HEK293 (cell line): ENCODE measurements at regions not wholly inside any gene's neighbourhood (a gene's known extent, or its start where the extent isn't known, plus 50 kb on each side); places are given as distances from the start of the nearest gene placed in this dataset.
"Not testable (repeated sequence)": the region's sequence is repeated elsewhere in the genome, so short reads cannot be mapped to it uniquely, and the experiment has no call there.

Experiments used
- CTCF ChIA-PET: fragments of 350-600 bp; formaldehyde crosslinking; extraction: SDS; loops from one replicate; lab custom pipeline; 2021; ENCODE audit warnings: antibody characterized with exemption; lab: Yijun Ruan, JAX
- POLR2A ChIA-PET: fragments of 300-600 bp; formaldehyde crosslinking; extraction: SDS; loops from one replicate; lab custom pipeline; 2020; ENCODE audit warnings: antibody characterized with exemption, inconsistent platforms; lab: Yijun Ruan, JAX
- H3K27ac ChIP-seq: fragments of 200-500 bp; sonication (Bioruptor generic); 2 replicates; pipeline ENCODE4 v1.5.1; 2014; ENCODE audit warnings: low read depth, low read length, control low read depth, inconsistent platforms; ENCODE audit errors: extremely low read depth
- H3K36me3 ChIP-seq, 2 experiments: fragments of 200-500 bp in 1 of 2; sonication (Bioruptor generic) in 1 of 2; 1 replicate in 1 of 2; 2 replicates in 1 of 2; pipeline ENCODE4 v1.5.1; 2014 to 2017; ENCODE audit warnings: inconsistent platforms in 2 of 2, low read length in 2 of 2; ENCODE audit not compliant: control insufficient read depth in 2 of 2, insufficient read depth in 1 of 2
- H3K4me1 ChIP-seq: fragments of 200-500 bp; sonication (Bioruptor generic); 2 replicates; pipeline ENCODE4 v1.5.1; 2014; ENCODE audit warnings: mild to moderate bottlenecking, low read length, inconsistent platforms; ENCODE audit not compliant: control insufficient read depth, insufficient read depth
- H3K4me3 ChIP-seq: 2 replicates; pipeline ENCODE4 v1.5.1; 2011; ENCODE audit warnings: low read depth, mild to moderate bottlenecking, control low read depth, low read length, moderate library complexity
- H3K9me3 ChIP-seq: fragments of 200-500 bp; sonication (Bioruptor generic); 2 replicates; pipeline ENCODE4 v1.5.1; 2014; ENCODE audit warnings: low read depth, low read length, inconsistent platforms; ENCODE audit not compliant: control insufficient read depth, insufficient read depth
- EGR2 ChIP-seq: fragments of 450-650 bp; formaldehyde crosslinking; IDR thresholded peaks from 2 replicates; pipeline ENCODE4 v1.5.1; 2016; ENCODE audit warnings: low read depth, missing biosample characterization, missing genetic modification characterization
- FEZF1 ChIP-seq: fragments of 450-650 bp; formaldehyde crosslinking; IDR thresholded peaks from 2 replicates; pipeline ENCODE4 v1.5.1; 2016; ENCODE audit warnings: missing biosample characterization, missing genetic modification characterization
- GLIS2 ChIP-seq: fragments of 450-650 bp; formaldehyde crosslinking; IDR thresholded peaks from 2 replicates; pipeline ENCODE4 v1.5.1; 2016; ENCODE audit warnings: missing biosample characterization, missing genetic modification characterization
- MZF1 ChIP-seq: fragments of 450-650 bp; formaldehyde crosslinking; IDR thresholded peaks from 2 replicates; pipeline ENCODE4 v1.5.1; 2017; ENCODE audit warnings: missing biosample characterization, missing genetic modification characterization, borderline replicate concordance
- PRDM1 ChIP-seq: fragments of 450-650 bp; formaldehyde crosslinking; IDR thresholded peaks from 2 replicates; pipeline ENCODE4; 2016; ENCODE audit warnings: missing biosample characterization, missing genetic modification characterization
- PRDM6 ChIP-seq: fragments of 450-650 bp; formaldehyde crosslinking; IDR thresholded peaks from 2 replicates; pipeline ENCODE4 v1.5.1; 2017; ENCODE audit warnings: missing biosample characterization, missing genetic modification characterization
- RBAK ChIP-seq: fragments of 450-650 bp; formaldehyde crosslinking; IDR thresholded peaks from 2 replicates; pipeline ENCODE4 v1.5.1; 2016; ENCODE audit warnings: missing biosample characterization, missing genetic modification characterization
- SETDB1 ChIP-seq: IDR thresholded peaks from one replicate; pipeline ENCODE4 v1.6.1; 2017; ENCODE audit warnings: mild to moderate bottlenecking, low read length, moderate library complexity, mixed read lengths; ENCODE audit not compliant: insufficient read length
- TRIM28 ChIP-seq: IDR thresholded peaks from 2 replicates; pipeline ENCODE4 v1.6.1; 2011; ENCODE audit warnings: low read length, control low read depth, borderline replicate concordance
- YY2 ChIP-seq: fragments of 450-650 bp; formaldehyde crosslinking; IDR thresholded peaks from 2 replicates; pipeline ENCODE4 v1.5.1; 2016; ENCODE audit warnings: missing biosample characterization, missing genetic modification characterization
- ZFHX2 ChIP-seq: fragments of 450-650 bp; formaldehyde crosslinking; conservative IDR thresholded peaks from 2 replicates; pipeline ENCODE4 v1.5.1; 2016; ENCODE audit warnings: missing biosample characterization, missing genetic modification characterization
- ZNF175 ChIP-seq: fragments of 450-650 bp; formaldehyde crosslinking; IDR thresholded peaks from 2 replicates; pipeline ENCODE4 v1.5.1; 2016; ENCODE audit warnings: missing biosample characterization, missing genetic modification characterization
- ZNF585B ChIP-seq: fragments of 450-650 bp; formaldehyde crosslinking; IDR thresholded peaks from 2 replicates; pipeline ENCODE4 v1.5.1; 2016; ENCODE audit warnings: missing biosample characterization, missing genetic modification characterization
- ZNF623 ChIP-seq: fragments of 450-650 bp; formaldehyde crosslinking; IDR thresholded peaks from 2 replicates; pipeline ENCODE4 v1.5.1; 2016; ENCODE audit warnings: missing biosample characterization, missing genetic modification characterization
- ZNF692 ChIP-seq: fragments of 450-650 bp; formaldehyde crosslinking; IDR thresholded peaks from 2 replicates; pipeline ENCODE4 v1.5.1; 2016; ENCODE audit warnings: missing biosample characterization, missing genetic modification characterization
- ZNF776 ChIP-seq: fragments of 450-650 bp; formaldehyde crosslinking; IDR thresholded peaks from 2 replicates; pipeline ENCODE4 v1.5.0; 2017; ENCODE audit warnings: missing biosample characterization, missing genetic modification characterization, borderline replicate concordance

DNA sequence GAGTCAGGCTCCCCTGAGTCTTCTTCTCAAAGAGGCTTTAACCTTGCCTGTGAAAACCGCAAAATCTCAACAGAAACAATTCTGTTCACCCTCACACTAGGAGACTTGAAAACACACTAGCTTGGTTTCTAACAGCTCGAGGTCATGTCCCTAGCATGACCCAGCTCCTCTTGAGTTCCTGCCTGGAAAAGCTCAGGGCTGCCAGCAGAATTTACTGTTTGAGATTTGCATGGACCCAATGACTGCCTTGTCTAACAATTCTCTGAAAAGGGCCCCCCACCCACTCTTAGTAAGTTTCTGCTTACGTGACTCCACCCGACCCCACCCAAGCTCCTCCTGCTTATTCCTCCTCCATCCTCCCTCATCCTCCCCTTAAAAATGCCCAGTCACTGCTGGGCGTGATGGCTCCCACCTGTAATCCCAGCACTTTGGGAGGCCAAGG lies 85.1 kb upstream of the KMT2C start (continued):
- TF ChIP-seq EGR2 (tag by site-specific recombination) (peak; percentile 86), ZFHX2 (tag by site-specific recombination) (peak; percentile 62), FEZF1 (tag by site-specific recombination) (no peak)

- TF ChIP-seq SETDB1 (peak; percentile 73), TRIM28 (peak; percentile 82; the same call in 1 of the 2 replicates), ZNF585B (tag by site-specific recombination) (no peak)
- CTCF ChIA-PET = no interaction called here
- POLR2A ChIA-PET = no interaction called here
- Histone ChIP-seq H3K4me3 (no peak overlapping the region), H3K9me3 (no peaks in the 10 kb centered on the region), H3K4me1 (no peaks in the 10 kb centered on the region), H3K27ac (no peak overlapping the region), H3K36me3 (no peaks in the 10 kb centered on the region)
Observed at GRCh38 chr7:152519290-152519689, 83.5 kb upstream of the KMT2C start.

DNA sequence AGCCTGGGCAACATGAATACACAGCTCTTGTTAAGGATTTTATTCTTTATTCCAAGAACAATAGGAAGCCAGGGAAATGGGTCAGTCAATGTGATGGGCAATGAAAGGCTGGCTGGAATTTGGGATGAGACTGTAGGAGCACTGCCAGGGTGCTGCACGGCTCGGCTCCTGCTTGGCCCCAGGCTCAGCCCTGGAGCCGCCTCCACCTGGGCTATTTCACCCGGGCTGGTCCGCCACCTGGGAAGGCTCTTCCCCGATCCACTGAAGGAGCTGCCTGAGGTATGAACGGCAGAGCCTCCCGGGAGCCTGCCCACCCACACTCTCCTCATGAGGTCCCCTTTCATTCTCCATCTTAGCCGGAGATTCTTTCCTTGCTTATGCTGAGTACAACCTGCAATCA lies 80.4 kb upstream of the KMT2C start:
- H3K9me3 ChIP-seq = no peaks in the 10 kb centered on the region
- ChIA-PET POLR2A (no interaction called here), CTCF (interaction anchor here (0.6 to 0.7 kb wide), 2 partner anchors 84 to 344 kb away, joined by 3 read pairs; no protein-coding TSS in a partner anchor)
- H3K4me3 ChIP-seq = no peak overlapping the region
- H3K27ac ChIP-seq = no peak overlapping the region
- TF ChIP-seq YY2 (no peak), ZNF692 (tag by site-specific recombination) (no peak), PRDM6 (tag by site-specific recombination) (no peak), ZNF776 (tag by site-specific recombination) (no peak), MZF1 (tag by site-specific recombination) (no peak), GLIS2 (tag by site-specific recombination) (no peak), ZNF175 (tag by site-specific recombination) (no peak), PRDM1 (tag by site-specific recombination) (no peak), TRIM28 (no peak), EGR2 (tag by site-specific recombination) (no peak), ZNF623 (tag by site-specific recombination) (no peak), RBAK (tag by site-specific recombination) (no peak)
- no peaks in the 10 kb centered on the region for H3K4me1 ChIP-seq
- H3K36me3 ChIP-seq = no peaks in the 10 kb centered on the region

GRCh38 chr7:152515266-152515950 lies 79.6 kb upstream of the KMT2C start:
- H3K4me1 ChIP-seq, H3K36me3 ChIP-seq, H3K9me3 ChIP-seq, POLR2A ChIA-PET, CTCF ChIA-PET, H3K27ac ChIP-seq, H3K4me3 ChIP-seq: not testable (repeated sequence)
